ENCODE measurements at regions not wholly inside any gene's neighbourhood (a gene's known extent, or its start where the extent isn't known, plus 50 kb on each side); places are given as distances from the start of the nearest gene placed in this dataset.

- DNase-seq (ENCODE audit: low read depth): no peak
Observed at GRCh38 chr1:18535391-18536210, 54.9 kb downstream of the KLHDC7A start.

- DNase-seq (ENCODE audit: low read depth): no peak
Observed at GRCh38 chr1:18536356-18536755, 55.6 kb downstream of the KLHDC7A start.

DNA sequence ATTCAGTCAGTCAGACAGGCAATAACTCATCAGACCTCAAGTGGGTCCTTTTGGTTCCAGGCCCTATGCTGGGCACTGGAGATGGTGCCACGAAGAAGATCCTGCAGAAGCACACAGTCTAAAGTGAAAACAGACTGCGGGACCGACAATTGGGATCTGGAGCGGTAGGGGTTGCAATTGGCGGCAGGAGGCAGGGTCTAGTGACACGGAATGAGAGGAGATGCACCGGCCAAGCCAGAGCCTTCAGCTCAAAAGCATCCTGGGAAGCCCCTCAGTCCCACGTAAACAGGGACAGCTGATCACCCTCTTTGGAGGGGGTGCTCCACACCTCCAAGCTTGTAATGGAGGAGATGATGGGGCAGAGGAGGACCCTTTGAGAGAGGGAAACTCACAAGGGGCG lies 56.2 kb downstream of the KLHDC7A start:
- DNase-seq (ENCODE audit: low read depth): no peak

DNA sequence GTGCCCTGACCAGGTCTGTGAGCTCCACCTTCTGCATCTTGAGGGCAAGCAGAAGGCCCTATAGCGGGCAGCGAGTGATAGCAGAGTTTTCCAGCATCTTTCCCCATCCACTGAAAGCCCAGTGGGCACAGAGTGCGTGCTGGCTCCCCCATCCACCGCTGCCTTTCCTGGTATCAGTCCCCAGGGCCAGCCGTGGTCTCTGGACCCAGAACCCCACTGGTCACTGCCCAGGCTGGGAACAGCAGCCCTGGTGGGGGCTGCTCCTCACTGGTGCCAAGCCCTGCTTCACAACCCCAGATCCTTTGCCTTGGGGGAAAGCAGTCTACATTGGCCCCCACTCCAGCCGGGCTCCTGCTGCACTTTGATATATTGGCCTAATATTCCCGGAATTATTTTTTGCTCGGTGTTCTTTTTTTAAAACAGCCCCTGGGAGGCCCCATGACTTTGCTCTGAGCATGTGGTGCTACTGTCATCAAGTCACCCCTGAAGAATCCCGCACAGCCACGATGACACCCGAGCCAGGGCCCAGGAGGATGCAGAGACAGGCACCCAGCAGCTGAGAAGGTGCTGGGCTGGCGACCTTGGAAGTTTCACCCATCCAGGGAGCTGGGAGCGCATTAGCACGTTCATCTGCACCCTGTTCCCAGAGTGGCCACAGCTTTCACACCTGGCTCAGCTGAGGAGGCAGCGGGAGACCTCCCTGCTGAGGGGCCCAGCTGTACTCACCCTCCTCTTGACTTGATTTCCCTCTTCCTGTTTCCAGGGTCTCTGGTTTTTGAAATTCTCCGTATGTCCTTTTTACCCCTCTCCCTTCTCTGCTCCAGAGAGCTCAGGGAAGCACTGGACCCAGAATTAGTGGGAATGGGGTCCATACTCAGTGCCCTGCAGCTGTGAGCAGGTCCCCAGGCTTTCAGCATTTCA lies 56.9 kb downstream of the KLHDC7A start:
- no peak for DNase-seq (ENCODE audit: low read depth)

DNA sequence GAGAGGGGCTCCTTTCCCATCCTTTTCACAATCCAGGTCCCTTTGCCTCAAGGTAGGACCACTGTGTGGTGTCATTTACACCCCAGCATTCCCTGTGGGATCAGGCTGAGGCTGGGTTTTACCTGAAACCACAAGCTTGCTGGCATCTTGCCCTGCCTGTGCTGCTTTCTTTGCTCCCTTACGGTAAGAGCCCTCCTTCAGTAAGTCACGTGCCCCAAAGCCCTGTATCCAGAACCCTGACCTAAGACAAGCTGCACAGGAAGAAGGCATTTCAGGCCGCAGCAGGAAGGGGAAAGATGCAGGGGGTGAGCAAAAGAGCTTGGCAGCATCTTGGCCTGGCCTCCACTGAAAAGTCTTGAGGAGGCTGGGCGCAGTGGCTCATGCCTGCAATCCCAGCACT lies 58.4 kb downstream of the KLHDC7A start:
- DNase-seq (ENCODE audit: low read depth): no peak

DNA sequence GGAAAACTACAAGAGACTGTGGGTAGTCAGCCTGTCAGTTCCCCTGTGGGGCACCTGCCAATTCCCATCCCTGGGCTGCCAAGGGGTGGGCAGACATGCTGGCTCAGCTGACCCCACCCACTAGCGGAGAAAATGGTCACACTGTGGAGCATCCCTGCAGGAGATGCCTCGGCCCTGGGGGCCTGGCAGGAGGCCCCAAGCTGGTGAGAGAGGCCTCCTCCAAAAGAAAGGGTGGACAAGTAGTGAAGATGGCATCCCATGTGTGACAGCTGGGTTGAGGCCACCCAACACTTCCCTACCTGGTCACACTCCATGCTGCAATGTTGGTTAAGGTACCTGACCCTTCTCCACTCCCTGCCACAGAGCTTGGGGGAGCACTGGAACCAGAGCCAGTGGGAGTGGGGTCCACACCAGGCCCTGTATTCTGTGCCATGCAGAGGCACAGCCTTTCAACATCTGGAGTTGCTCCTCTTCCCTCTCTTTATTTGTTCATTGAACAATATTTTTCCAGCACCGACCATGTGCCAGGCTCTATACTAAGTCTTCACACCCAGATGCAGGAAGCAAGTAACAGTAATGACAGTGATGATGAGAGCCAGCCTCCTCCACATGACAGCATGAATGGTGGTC lies 59.5 kb downstream of the KLHDC7A start:
- no peak for DNase-seq (ENCODE audit: low read depth)

DNA sequence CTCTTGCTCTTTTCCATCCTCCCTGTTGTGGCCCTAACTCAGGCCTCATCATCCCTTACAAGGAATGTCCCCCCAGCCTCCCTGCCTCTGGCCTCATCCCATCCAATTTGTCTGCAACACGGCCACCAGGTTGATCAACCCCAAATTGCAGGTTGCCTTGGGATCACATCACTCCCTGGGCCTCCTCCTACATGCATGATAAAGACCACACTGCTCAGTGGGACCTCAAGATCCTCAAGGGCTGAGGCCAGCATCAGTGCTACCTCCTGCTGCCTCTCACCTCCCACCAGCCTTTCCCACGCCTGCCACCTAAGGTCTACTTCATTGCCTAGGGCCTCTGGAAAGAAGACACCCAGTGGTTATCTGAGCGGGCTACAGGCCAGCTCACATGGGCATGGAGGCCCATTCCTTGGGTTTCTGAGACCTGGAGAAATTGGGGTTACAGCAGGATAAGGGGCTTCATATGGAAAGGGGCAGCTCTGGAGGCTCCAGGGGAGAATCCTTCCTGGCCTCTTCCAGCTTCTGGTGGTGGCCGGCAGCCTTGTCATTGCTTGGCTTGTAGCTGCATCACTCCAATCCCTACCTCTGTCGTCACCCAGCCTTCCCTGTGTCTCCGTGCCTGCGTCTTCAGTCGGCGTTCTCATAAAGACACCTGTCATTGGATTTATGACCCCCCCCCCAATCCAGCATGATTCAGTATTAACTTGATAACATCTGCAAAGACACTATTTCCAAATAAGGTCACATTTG lies 60.5 kb downstream of the KLHDC7A start:
- DNase-seq (ENCODE audit: low read depth): no peak

- DNase-seq (ENCODE audit: low read depth): no peak
Observed at GRCh38 chr1:18542351-18542750, 61.6 kb downstream of the KLHDC7A start.

- no peak for DNase-seq (ENCODE audit: low read depth)
Observed at GRCh38 chr1:18546026-18546425, 65.3 kb downstream of the KLHDC7A start.

- no peak for DNase-seq (ENCODE audit: low read depth)
Observed at GRCh38 chr1:18547460-18547859, 66.7 kb downstream of the KLHDC7A start.

DNA sequence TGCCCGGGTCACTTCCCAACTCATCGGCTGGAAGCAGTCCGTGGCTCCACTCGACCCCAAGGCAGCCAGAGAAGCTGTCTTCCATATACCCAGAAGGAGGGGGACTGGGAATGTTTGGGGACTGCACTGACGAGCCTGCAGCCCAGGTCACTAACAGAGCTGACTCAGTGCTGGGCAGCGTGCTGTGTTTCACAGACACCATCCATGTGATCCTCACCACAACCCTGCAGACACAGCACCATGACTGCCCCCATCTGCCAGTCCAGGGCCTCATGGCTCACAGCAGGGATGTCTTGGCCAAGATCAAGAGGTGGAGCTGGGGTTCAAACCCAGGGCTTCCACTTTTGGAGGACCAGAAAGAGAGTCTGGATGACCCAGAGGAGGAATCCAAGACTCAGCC lies 67.9 kb downstream of the KLHDC7A start:
- no peak for DNase-seq (ENCODE audit: low read depth)

- no peak for DNase-seq (ENCODE audit: low read depth)
Observed at GRCh38 chr1:18549106-18549505, 68.4 kb downstream of the KLHDC7A start.

DNA sequence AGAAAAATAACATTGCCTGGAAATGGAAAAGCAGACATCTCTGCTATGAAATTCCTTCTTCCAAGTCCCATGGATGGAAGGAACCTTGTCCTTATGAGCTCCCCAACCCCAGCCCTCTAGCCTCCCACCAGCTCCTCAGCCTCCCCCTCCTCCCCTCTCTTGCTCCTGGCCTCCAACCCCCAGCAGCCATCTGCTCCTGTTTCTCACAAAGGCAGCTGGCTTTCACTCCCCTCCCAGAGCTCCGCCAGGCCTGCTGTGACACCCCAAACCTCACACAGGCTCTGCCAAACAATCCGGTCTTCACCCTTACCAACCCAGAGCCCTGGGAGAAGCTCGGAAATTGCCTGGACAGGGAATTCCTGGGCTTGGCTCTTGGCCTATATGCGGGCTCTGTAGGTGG lies 69.2 kb downstream of the KLHDC7A start:
- no peak for DNase-seq (ENCODE audit: low read depth)

- no peak for DNase-seq (ENCODE audit: low read depth)
Observed at GRCh38 chr1:18552631-18553030, 71.9 kb downstream of the KLHDC7A start.

- DNase-seq (ENCODE audit: low read depth): no peak
Observed at GRCh38 chr1:18553388-18553787, 72.7 kb downstream of the KLHDC7A start.

- DNase-seq (ENCODE audit: low read depth): no peak
Observed at GRCh38 chr1:18554099-18554498, 73.4 kb downstream of the KLHDC7A start.

GRCh38 chr1:18554597-18554996 lies 73.9 kb downstream of the KLHDC7A start:
- no peak for DNase-seq (ENCODE audit: low read depth)

DNA sequence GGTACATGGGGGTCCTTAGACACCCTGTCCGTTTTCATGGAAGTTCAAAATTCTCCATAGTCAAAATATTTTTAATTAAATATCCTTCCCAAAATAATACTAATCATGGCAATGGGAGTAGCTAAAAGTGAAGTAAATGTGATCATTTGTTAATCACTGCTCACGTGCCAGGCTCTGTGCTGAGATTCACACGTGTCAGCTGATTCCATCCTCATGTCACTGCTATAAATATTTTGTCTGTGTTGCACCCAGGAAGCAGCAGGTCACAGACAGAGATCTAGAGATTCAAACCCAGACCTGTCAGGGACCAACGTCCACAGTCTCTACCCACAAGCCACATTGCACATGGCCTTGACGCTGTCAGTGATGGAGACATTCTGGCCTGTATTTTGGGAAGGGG lies 74.3 kb downstream of the KLHDC7A start:
- no peak for DNase-seq (ENCODE audit: low read depth)

- DNase-seq (ENCODE audit: low read depth): no peak
Observed at GRCh38 chr1:18556364-18556763, 74.3 kb upstream of the PAX7 start.

DNA sequence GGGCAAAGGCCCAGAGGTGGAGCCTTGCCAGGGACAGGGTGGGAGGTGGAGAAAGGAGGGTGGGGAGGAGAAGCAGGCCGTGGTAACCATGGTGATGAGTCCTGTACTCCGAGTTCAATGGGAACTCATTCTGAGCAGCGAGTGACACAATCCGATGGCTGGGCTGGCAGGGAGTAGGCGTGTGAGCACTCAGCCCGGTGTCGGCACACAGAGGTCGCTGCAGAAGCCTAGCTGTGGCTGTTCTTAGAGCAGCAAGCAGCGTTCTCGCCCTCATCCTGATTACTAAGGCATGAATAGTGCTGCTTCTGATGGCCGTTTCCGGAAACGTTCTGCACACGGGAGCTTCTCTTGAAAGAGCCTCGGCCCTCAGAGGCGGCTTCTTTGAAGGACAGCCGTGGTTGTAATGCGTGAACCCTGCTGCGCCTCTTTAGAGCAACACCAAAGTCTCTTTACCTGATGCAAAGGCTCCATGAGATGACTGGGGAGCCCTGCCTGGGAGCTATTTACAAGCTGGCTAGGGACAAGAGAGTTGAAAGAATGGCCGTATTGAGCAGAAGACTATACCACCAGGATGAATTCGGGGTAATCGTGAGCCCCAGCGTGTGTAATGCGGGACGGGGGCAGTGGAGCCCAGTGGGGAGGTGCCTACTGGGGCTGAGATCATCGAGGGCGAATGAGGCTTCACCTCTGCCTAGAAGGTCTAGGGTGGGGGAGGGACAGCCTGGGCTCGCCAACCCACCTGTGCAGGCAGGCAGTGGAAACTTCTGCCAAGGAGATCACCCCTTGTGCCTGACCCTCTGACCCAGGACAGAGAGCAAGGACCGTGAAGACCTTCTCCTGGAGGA lies 72.8 kb upstream of the PAX7 start:
- DNase-seq (ENCODE audit: low read depth): no peak

- DNase-seq (ENCODE audit: low read depth): no peak
Observed at GRCh38 chr1:18560692-18561091, 70.0 kb upstream of the PAX7 start.
